Bronchial epithelial cell (primary cell): ENCODE measurements at regions not wholly inside any gene's neighbourhood (a gene's known extent, or its start where the extent isn't known, plus 50 kb on each side); places are given as distances from the start of the nearest gene placed in this dataset.

Experiments used
- DNase-seq: peaks from one replicate; pipeline ENCODE4 v3.0.0-alpha.2; 2010; ENCODE audit warnings: low read depth
- FAIRE-seq: peaks from 2 replicates; lab custom pipeline; 2011; peaks lifted over from hg19 to GRCh38; lab: Jason Lieb, UNC
- H3K27me3 ChIP-seq: 2 replicates; pipeline ENCODE4 v1.5.1; 2011; ENCODE audit warnings: low read length; ENCODE audit not compliant: control insufficient read depth, insufficient read depth
- H3K36me3 ChIP-seq: 2 replicates; pipeline ENCODE4 v1.5.1; 2011; ENCODE audit warnings: low read length; ENCODE audit not compliant: control insufficient read depth, insufficient read depth
- H3K4me3 ChIP-seq: 2 replicates; pipeline ENCODE4 v1.5.1; 2011; ENCODE audit warnings: mild to moderate bottlenecking, low read depth, low read length, control low read depth
- TF ChIP-seq, protein P1 (sequence below): IDR thresholded peaks from 2 replicates; pipeline ENCODE4 v1.5.1; 2011; ENCODE audit warnings: mild to moderate bottlenecking, moderate library complexity, low read length, control low read depth, inconsistent platforms; ENCODE audit not compliant: insufficient read depth, severe bottlenecking

DNA sequence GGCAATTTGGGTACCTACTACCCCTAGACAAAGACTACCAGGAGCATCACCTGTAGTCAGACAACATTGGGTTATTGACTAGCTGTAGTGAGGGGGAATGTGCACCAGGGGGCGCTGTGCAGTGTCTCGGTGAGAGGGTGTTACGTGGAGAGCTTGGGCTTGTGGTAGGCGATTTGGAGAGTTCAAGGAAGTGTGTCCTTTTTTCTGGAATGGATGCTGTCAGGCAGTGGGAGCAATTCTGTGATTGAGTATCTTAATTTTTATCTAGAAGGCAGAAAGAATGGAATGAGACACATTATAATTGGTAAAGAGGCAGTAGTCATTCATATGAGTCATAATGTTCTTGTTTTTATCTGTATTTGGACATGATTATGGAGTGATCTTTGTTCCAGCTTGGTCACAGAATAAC, 187.7 kb downstream of the GALC start:
- Histone ChIP-seq H3K4me3 (no peak overlapping the region), H3K27me3 (no peaks in the 10 kb centered on the region), H3K36me3 (no peaks in the 10 kb centered on the region)
- DNase-seq (peak; percentile 52), FAIRE-seq (no peak)
- TF ChIP-seq, protein P1, sequence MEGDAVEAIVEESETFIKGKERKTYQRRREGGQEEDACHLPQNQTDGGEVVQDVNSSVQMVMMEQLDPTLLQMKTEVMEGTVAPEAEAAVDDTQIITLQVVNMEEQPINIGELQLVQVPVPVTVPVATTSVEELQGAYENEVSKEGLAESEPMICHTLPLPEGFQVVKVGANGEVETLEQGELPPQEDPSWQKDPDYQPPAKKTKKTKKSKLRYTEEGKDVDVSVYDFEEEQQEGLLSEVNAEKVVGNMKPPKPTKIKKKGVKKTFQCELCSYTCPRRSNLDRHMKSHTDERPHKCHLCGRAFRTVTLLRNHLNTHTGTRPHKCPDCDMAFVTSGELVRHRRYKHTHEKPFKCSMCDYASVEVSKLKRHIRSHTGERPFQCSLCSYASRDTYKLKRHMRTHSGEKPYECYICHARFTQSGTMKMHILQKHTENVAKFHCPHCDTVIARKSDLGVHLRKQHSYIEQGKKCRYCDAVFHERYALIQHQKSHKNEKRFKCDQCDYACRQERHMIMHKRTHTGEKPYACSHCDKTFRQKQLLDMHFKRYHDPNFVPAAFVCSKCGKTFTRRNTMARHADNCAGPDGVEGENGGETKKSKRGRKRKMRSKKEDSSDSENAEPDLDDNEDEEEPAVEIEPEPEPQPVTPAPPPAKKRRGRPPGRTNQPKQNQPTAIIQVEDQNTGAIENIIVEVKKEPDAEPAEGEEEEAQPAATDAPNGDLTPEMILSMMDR: peak; percentile 56

DNA sequence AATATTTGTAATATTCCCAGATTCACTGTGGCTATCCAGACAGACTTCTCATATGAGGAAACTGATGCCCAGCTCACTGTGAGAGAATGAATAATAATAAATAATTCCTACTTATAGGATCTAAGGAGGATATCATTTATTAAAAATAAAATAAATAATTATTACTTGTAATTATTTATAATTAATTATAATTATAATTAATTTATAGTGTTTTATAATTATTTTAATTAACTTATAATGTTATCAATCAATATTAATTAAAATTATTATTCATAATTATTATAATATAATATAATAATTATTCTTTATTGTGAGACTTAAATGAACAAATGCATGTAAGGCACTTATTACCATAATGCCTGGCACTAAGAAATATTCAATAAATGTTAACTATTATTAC, 192.8 kb downstream of the GALC start:
- TF ChIP-seq, protein P1: no peak
- Histone ChIP-seq H3K27me3 (no peaks in the 10 kb centered on the region), H3K4me3 (no peak overlapping the region), H3K36me3 (no peaks in the 10 kb centered on the region)
- FAIRE-seq (no peak), DNase-seq (no peak)

DNA sequence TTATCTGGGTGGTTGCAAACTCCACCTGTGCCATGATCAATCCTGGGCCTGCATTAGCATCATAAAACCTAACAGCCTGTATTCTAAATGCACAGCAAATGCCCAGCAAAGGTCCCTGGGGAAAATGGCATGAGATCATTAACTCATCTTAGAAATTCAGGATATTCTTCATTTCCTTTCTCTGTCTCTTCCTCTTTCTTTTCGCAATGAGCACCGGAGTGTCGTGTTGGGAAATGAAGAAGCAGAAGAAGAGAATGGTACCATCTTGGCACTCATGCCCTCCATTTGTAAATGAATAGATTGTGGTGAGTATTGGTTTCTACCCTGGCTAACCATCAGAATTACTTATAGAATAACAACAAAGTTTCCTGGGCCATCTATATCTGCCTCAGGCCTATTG, 193.6 kb downstream of the GALC start:
- TF ChIP-seq, protein P1: no peak
- no peak for FAIRE-seq
- no peak for DNase-seq
- H3K36me3 ChIP-seq: no peaks in the 10 kb centered on the region
- H3K4me3 ChIP-seq: no peak overlapping the region
- no peaks in the 10 kb centered on the region for H3K27me3 ChIP-seq

DNA sequence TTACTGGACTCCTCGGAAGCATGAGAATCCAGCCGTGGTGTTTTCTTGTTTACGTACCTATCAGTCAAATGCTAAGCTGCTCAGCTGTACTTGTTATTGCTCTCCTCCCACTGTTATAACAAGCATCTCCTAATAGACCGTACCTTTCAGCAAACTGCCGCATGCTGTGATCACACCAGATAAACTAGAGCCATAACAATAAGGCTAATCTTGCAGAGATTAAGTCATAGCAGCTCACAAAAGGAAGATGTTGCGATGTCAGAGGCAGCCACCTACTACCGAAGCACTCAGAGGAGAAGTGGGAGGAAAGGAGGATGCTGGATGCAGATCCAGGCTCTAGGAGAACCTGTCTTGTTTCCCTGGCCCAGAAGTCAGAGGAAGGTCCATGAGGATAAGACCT, 196.0 kb downstream of the GALC start:
- H3K36me3 ChIP-seq: no peaks in the 10 kb centered on the region
- no peak for DNase-seq
- H3K4me3 ChIP-seq: no peak overlapping the region
- no peak for FAIRE-seq
- TF ChIP-seq, protein P1: no peak
- no peaks in the 10 kb centered on the region for H3K27me3 ChIP-seq

DNA sequence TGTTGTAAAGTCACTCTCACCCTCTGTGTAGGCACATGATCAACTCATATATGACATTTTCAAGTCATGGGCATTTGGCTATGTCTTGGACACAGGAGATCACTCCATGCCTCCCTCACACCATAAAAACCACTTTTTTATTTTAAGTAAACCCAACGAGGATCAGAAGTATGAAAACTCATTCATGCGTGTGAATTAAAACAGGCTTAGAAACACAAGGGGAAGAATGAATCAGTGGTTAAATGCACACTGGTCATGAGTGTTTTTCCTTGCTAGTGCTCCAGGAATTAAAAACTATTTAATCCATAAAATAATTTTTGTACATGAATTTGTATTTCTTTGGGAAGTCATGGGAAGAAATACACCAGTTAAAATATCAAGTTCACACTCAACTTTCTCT, 198.4 kb downstream of the GALC start:
- FAIRE-seq (no peak), DNase-seq (no peak)
- Histone ChIP-seq H3K36me3 (no peaks in the 10 kb centered on the region), H3K4me3 (no peak overlapping the region), H3K27me3 (no peaks in the 10 kb centered on the region)
- TF ChIP-seq, protein P1: no peak

DNA sequence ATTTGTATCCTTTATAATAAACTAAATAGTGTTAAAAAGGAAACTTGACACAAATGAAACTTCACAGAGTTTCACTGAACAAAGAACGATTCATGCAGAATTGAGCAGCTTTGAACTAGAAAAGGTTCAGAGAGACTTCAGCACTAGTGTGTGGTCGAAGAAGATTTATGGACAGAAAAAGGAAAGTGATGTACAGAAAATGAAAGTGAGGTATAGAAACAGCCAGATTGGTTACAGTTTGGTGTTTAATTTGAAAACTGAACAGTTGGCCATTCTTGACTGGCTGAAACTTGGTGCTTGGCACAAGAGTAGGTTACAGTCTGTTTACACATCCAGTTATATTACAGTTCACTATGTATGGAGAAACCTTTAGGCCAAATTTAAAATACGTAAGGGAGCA, 207.1 kb downstream of the GALC start:
- FAIRE-seq (no peak), DNase-seq (no peak)
- Histone ChIP-seq H3K27me3 (no peaks in the 10 kb centered on the region), H3K4me3 (no peak overlapping the region), H3K36me3 (no peaks in the 10 kb centered on the region)
- TF ChIP-seq, protein P1: no peak
